ENCODE measurements at regions not wholly inside any gene's neighbourhood (a gene's known extent, or its start where the extent isn't known, plus 50 kb on each side); places are given as distances from the start of the nearest gene placed in this dataset.

- Histone ChIP-seq H2BK120ac (ENCODE audit: low read depth, low read length) (peak overlapping the region; percentile 87), H3K56ac (ENCODE audit: extremely low read depth, insufficient read depth, low read length) (peak overlapping the region; percentile 16; the same call in 1 of the 2 replicates), H3K14ac (replicated peaks; ENCODE audit: low read depth, low read length) (peak overlapping the region; percentile 52; the same call in 1 of the 2 replicates), H2BK20ac (ENCODE audit: low read depth, low read length) (peak overlapping the region; percentile 60; the same call in 1 of the 2 replicates), H2AK5ac (ENCODE audit: low read depth, low read length) (no peak overlapping the region), H3K27me3 (ENCODE audit: control insufficient read depth, insufficient read depth, low read length) (peaks cover 21% of the 10 kb centered on the region), H3K9me1 (ENCODE audit: insufficient read depth, low read length) (no peaks in the 10 kb centered on the region), H3K18ac (ENCODE audit: low read depth, low read length) (peak overlapping the region; percentile 66; the same call in 1 of the 2 replicates), H4K5ac (ENCODE audit: low read depth, low read length) (peak overlapping the region; percentile 82; the same call in 1 of the 2 replicates), H3K4me1 (ENCODE audit: control insufficient read depth, insufficient read depth, low read length) (peaks cover 2% of the 10 kb centered on the region; the same call in 1 of the 2 replicates), H2BK15ac (ENCODE audit: low read depth, low read length) (no peak overlapping the region; the same call in 2 of the 3 replicates), H3K9ac (ENCODE audit: low read depth, low read length) (peak overlapping the region; percentile 62), H3K4me2 (ENCODE audit: low read depth, low read length) (peak overlapping the region; percentile 95), H3K4me3 (ENCODE audit: insufficient read depth, low read depth, low read length) (peak overlapping the region; percentile 63), H3K23ac (ENCODE audit: low read depth, low read length) (no peak overlapping the region), H4K20me1 (ENCODE audit: insufficient read depth, low read length) (no peaks in the 10 kb centered on the region), H3K27ac (ENCODE audit: insufficient read depth, low read length) (peak overlapping the region; percentile 22; the same call in 1 of the 2 replicates), H3K36me3 (ENCODE audit: control insufficient read depth, insufficient read depth, low read length) (no peaks in the 10 kb centered on the region), H2BK5ac (ENCODE audit: low read depth, low read length, poor library complexity, severe bottlenecking) (no peak overlapping the region), H2AFZ (replicated peaks; ENCODE audit: low read length, poor library complexity) (peak overlapping the region; percentile 93), H4K8ac (ENCODE audit: low read depth in 2 of 2, low read length in 2 of 2) (peak overlapping the region; percentile 75 to 79; a peak in 3 of 4 replicates), H2AK9ac (replicated peaks; ENCODE audit: low read depth, low read length, poor library complexity) (peak overlapping the region; percentile 86), H3K79me1 (ENCODE audit: low read depth in 1 of 2, low read length in 2 of 2) (peaks cover 0 to 16% of the 10 kb centered on the region in 2 experiments; a peak in 3 of 4 replicates), H4K91ac (ENCODE audit: insufficient read depth, low read depth, low read length) (peak overlapping the region; percentile 57), H3K9me3 (ENCODE audit: control insufficient read depth, insufficient read depth, low read length) (no peaks in the 10 kb centered on the region), H3K4ac (ENCODE audit: low read depth, low read length) (peak overlapping the region; percentile 67)
- intact Hi-C loops (cut with micrococcal nuclease) (no loop called here), dilution Hi-C loops (cut with HindIII; ENCODE audit: low sequenced_read_pairs, unreplicated experiment) (no loop called here), in situ Hi-C loops (cut with MboI; ENCODE audit: low sequenced_read_pairs) (no loop called here)
- DNase-seq: no peak
- ATAC-seq (ENCODE audit: low read depth): peak; percentile 46
- TF ChIP-seq CEBPB (IDR thresholded peaks at IDR 0.05; ENCODE audit: low read depth, low read length) (no peak), FOS (IDR thresholded peaks at IDR 0.05; ENCODE audit: low read depth, low read length) (no peak), RAD21 (IDR thresholded peaks at IDR 0.05; ENCODE audit: low read length) (no peak)
- POLR2A ChIA-PET (ENCODE audit: unreplicated experiment): interaction anchor here (1.0 kb wide), 1 partner anchor 71 kb away, joined by 5 read pairs; the partner anchor contains the start of gene SOX4
- no TSS peak for BruUV-seq (replicated peaks)
- CTCF ChIA-PET: no interaction called here
- 5% methylated on average over 52 of the region's 73 CpGs; no CpG with 5 or more reads in 1 of the 2 experiments for WGBS, 2 experiments (ENCODE audit: extremely low coverage in 2 of 2, insufficient read length in 1 of 2)
Measured at GRCh38 chr6:21664314-21665109, 71.0 kb downstream of the SOX4 start.
